ENCODE measurements at regions not wholly inside any gene's neighbourhood (a gene's known extent, or its start where the extent isn't known, plus 50 kb on each side); places are given as distances from the start of the nearest gene placed in this dataset.

GRCh38 chr20:24373372-24373771 lies 96.1 kb upstream of the SYNDIG1 start:
- no peak for TF ChIP-seq CTCF (IDR thresholded peaks at IDR 0.05; ENCODE audit: low read depth, low read length, missing input control)
- TF ChIP-seq HNF4A (conservative IDR thresholded peaks at IDR 0.05): peak in 1 of 2 donors; percentile 4
- H3K27me3 ChIP-seq (ENCODE audit: control insufficient read depth in 4 of 4, insufficient read depth in 4 of 4, low read length in 3 of 4): no peaks in the 10 kb centered on the region
- H3K4me1 ChIP-seq (ENCODE audit: control insufficient read depth in 4 of 4, insufficient read depth in 4 of 4, low read length in 3 of 4): no peaks in the 10 kb centered on the region
- no peaks in the 10 kb centered on the region for H3K36me3 ChIP-seq (ENCODE audit: control insufficient read depth in 4 of 4, insufficient read depth in 3 of 4, low read depth in 1 of 4, low read length in 3 of 4)
- no peak overlapping the region for H3K4me3 ChIP-seq (ENCODE audit: low read depth in 1 of 3, low read length in 3 of 3)
- DNase-seq (ENCODE audit: low spot score): no peak
- no peaks in the 10 kb centered on the region for H3K9me3 ChIP-seq (ENCODE audit: control insufficient read depth in 4 of 4, low read length in 3 of 4)
- H3K27ac ChIP-seq (ENCODE audit: low read depth in 1 of 2, low read length in 2 of 2): no peak overlapping the region
- no peak overlapping the region for H3K9ac ChIP-seq (ENCODE audit: low read depth in 1 of 2, low read length in 2 of 2)
- 76% methylated on average over 3 of the region's 3 CpGs for WGBS

GRCh38 chr20:24370911-24371695 lies 98.3 kb upstream of the SYNDIG1 start:
- Histone ChIP-seq H3K27me3 (ENCODE audit: control insufficient read depth in 4 of 4, insufficient read depth in 4 of 4, low read length in 3 of 4) (peaks cover 0 to 2% (median 0%) of the 10 kb centered on the region in 4 donors), H3K36me3 (ENCODE audit: control insufficient read depth in 4 of 4, insufficient read depth in 3 of 4, low read depth in 1 of 4, low read length in 3 of 4) (no peaks in the 10 kb centered on the region), H3K4me3 (ENCODE audit: low read depth in 1 of 3, low read length in 3 of 3) (no peak overlapping the region), H3K9me3 (ENCODE audit: control insufficient read depth in 4 of 4, low read length in 3 of 4) (no peaks in the 10 kb centered on the region), H3K9ac (ENCODE audit: low read depth in 1 of 2, low read length in 2 of 2) (no peak overlapping the region), H3K4me1 (ENCODE audit: control insufficient read depth in 4 of 4, insufficient read depth in 4 of 4, low read length in 3 of 4) (no peaks in the 10 kb centered on the region), H3K27ac (ENCODE audit: low read depth in 1 of 2, low read length in 2 of 2) (no peak overlapping the region)
- 86% methylated on average over 7 of the region's 7 CpGs for WGBS
- DNase-seq (ENCODE audit: low spot score): no peak
- no peak for TF ChIP-seq ATF3 (IDR thresholded peaks at IDR 0.05)
- TF ChIP-seq NR2F2 (IDR thresholded peaks at IDR 0.05): no peak
- no peak for TF ChIP-seq RAD21 (IDR thresholded peaks at IDR 0.05)
- TF ChIP-seq ZBTB33 (IDR thresholded peaks at IDR 0.05): no peak
- TF ChIP-seq TAF1 (conservative IDR thresholded peaks at IDR 0.05): no peak
- no peak for TF ChIP-seq FOXA2 (IDR thresholded peaks at IDR 0.05)
- TF ChIP-seq JUND (IDR thresholded peaks at IDR 0.05): no peak
- no peak for TF ChIP-seq RXRA (IDR thresholded peaks at IDR 0.05)
- no peak for TF ChIP-seq GABPA (IDR thresholded peaks at IDR 0.05 in 1 of 2, conservative IDR thresholded peaks at IDR 0.05 in 1 of 2)
- no peak for TF ChIP-seq SP1 (IDR thresholded peaks at IDR 0.05)
- no peak for TF ChIP-seq YY1 (IDR thresholded peaks at IDR 0.05)
- no peak for TF ChIP-seq HNF4A (conservative IDR thresholded peaks at IDR 0.05)
- TF ChIP-seq EGR1 (IDR thresholded peaks at IDR 0.05; ENCODE audit: low read depth in 2 of 2): no peak
- no peak for TF ChIP-seq CTCF (IDR thresholded peaks at IDR 0.05; ENCODE audit: low read depth, low read length, missing input control)
- TF ChIP-seq MAX (IDR thresholded peaks at IDR 0.05): no peak
- TF ChIP-seq FOXA1 (IDR thresholded peaks at IDR 0.05): no peak
